ENCODE measurements at regions not wholly inside any gene's neighbourhood (a gene's known extent, or its start where the extent isn't known, plus 50 kb on each side); places are given as distances from the start of the nearest gene placed in this dataset.

GRCh38 chr11:101269990-101270660 lies 140.5 kb upstream of the PGR start:
- H3K27ac ChIP-seq (ENCODE audit: low read length), result no peak overlapping the region
- H3K27me3 ChIP-seq (ENCODE audit: insufficient read depth, low read depth, low read length), result no peaks in the 10 kb centered on the region
- no peak overlapping the region for H3K4me3 ChIP-seq (ENCODE audit: low read length)
- no peak overlapping the region for H3K9ac ChIP-seq (ENCODE audit: low read length)
- no peaks in the 10 kb centered on the region for H3K9me3 ChIP-seq (ENCODE audit: low read length)
- no peaks in the 10 kb centered on the region for H3K9me2 ChIP-seq (ENCODE audit: insufficient read depth, low read length)
- no peaks in the 10 kb centered on the region for H4K20me1 ChIP-seq (ENCODE audit: insufficient read depth)
- no peak overlapping the region for H2AFZ ChIP-seq (ENCODE audit: low read depth, low read length)
- no peak overlapping the region for H3K4me2 ChIP-seq (ENCODE audit: low read length)
- no peaks in the 10 kb centered on the region for H3F3A ChIP-seq (ENCODE audit: insufficient read depth, low read length, poor library complexity, severe bottlenecking)
- H3K36me3 ChIP-seq (ENCODE audit: insufficient read depth, low read length), result no peaks in the 10 kb centered on the region
- TF ChIP-seq POLR2AphosphoS5 (IDR thresholded peaks at IDR 0.05) (no peak), EZH2 (IDR thresholded peaks at IDR 0.05; ENCODE audit: borderline replicate concordance, insufficient read depth, low read length, poor library complexity, severe bottlenecking) (no peak), SMC3 (conservative IDR thresholded peaks at IDR 0.05; ENCODE audit: poor library complexity) (no peak), RAD21 (conservative IDR thresholded peaks at IDR 0.05) (no peak), CTCF (IDR thresholded peaks at IDR 0.05; ENCODE audit: poor library complexity, severe bottlenecking) (no peak), EP300 (conservative IDR thresholded peaks at IDR 0.05; ENCODE audit: poor library complexity, severe bottlenecking) (no peak)
- no peaks in the 10 kb centered on the region for H3K79me2 ChIP-seq (replicated peaks; ENCODE audit: insufficient read depth, low read length)

GRCh38 chr11:101269390-101269789 lies 139.8 kb upstream of the PGR start:
- Histone ChIP-seq H3K9me2 (ENCODE audit: insufficient read depth, low read length) (no peaks in the 10 kb centered on the region), H3K27me3 (ENCODE audit: insufficient read depth, low read depth, low read length) (no peaks in the 10 kb centered on the region), H3K9ac (ENCODE audit: low read length) (no peak overlapping the region), H3K4me2 (ENCODE audit: low read length) (no peak overlapping the region), H2AFZ (ENCODE audit: low read depth, low read length) (no peak overlapping the region), H3K79me2 (replicated peaks; ENCODE audit: insufficient read depth, low read length) (no peaks in the 10 kb centered on the region), H3F3A (ENCODE audit: insufficient read depth, low read length, poor library complexity, severe bottlenecking) (no peaks in the 10 kb centered on the region), H4K20me1 (ENCODE audit: insufficient read depth) (no peaks in the 10 kb centered on the region), H3K9me3 (ENCODE audit: low read length) (no peaks in the 10 kb centered on the region), H3K27ac (ENCODE audit: low read length) (no peak overlapping the region), H3K4me3 (ENCODE audit: low read length) (no peak overlapping the region), H3K36me3 (ENCODE audit: insufficient read depth, low read length) (no peaks in the 10 kb centered on the region)
- no peak for TF ChIP-seq SMC3 (conservative IDR thresholded peaks at IDR 0.05; ENCODE audit: poor library complexity)
- no peak for TF ChIP-seq CTCF (IDR thresholded peaks at IDR 0.05; ENCODE audit: poor library complexity, severe bottlenecking)
- TF ChIP-seq TAF1 (IDR thresholded peaks at IDR 0.05; ENCODE audit: low read depth), result no peak
- no peak for TF ChIP-seq RAD21 (conservative IDR thresholded peaks at IDR 0.05)
- TF ChIP-seq MXI1 (conservative IDR thresholded peaks at IDR 0.05; ENCODE audit: poor library complexity, severe bottlenecking), result no peak
- no peak for TF ChIP-seq REST (IDR thresholded peaks at IDR 0.05; ENCODE audit: borderline replicate concordance)
- TF ChIP-seq EP300 (conservative IDR thresholded peaks at IDR 0.05; ENCODE audit: poor library complexity, severe bottlenecking), result no peak
- TF ChIP-seq POLR2AphosphoS5 (IDR thresholded peaks at IDR 0.05), result no peak
- TF ChIP-seq EZH2 (IDR thresholded peaks at IDR 0.05; ENCODE audit: borderline replicate concordance, insufficient read depth, low read length, poor library complexity, severe bottlenecking), result no peak

Measured in neural cell (in vitro differentiated cells).